ELR (cell line): ENCODE measurements at regions not wholly inside any gene's neighbourhood (a gene's known extent, or its start where the extent isn't known, plus 50 kb on each side); places are given as distances from the start of the nearest gene placed in this dataset.
"Not testable (repeated sequence)": the region's sequence is repeated elsewhere in the genome, so short reads cannot be mapped to it uniquely, and the experiment has no call there.

Source experiments
- DNase-seq: peaks from one replicate; pipeline ENCODE4 v3.0.0-alpha.2; 2015; ENCODE audit warnings: low read depth

DNA sequence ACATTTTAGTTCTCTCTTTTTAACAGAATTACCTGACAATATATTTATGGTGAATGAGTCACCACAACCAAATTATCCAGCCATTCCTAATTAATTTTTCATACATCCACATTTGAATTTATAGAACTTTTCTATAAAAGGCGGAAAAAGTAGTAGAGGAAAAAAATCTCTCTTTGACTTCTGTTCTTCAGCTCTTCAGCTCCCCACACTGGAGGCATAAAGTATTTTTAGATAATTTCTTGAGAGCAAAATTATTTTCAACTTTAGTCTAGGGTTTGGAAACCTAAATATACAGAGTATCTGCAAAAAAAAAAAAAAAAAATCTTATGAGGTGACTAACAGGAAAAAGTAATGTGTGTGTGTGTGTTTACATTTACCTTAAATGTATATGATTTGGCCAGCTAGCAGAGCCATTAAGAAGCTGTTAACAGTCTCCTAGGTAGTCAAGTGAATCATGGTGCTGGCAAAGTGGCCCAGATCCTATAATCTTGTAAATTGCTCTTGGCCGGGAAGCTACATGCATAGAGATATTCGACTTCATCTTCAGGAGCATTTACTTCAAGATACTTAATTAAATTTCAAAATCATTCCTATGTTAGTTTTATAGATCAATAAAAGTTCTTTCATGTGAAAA, 383.1 kb upstream of the STEAP1 start:
- DNase-seq = no peak

DNA sequence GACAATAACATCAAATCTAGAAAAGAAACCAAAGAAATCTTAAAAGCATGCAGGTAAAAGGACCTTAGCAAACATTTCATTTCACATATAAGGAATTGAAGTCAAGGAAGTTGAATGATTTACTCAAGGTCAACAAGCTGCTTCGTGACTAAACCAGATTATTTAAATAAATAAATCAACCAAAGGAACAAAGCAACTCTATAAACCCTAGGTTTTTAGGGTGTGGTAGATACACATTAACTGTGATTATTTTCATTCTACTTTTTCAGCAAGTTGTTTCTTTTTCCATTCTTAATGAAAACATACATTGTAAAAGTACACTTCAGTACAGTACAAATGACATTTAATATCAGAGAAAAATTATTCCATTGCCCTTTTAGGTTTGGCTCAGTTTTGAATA, 382.0 kb upstream of the STEAP1 start:
- no peak for DNase-seq

DNA sequence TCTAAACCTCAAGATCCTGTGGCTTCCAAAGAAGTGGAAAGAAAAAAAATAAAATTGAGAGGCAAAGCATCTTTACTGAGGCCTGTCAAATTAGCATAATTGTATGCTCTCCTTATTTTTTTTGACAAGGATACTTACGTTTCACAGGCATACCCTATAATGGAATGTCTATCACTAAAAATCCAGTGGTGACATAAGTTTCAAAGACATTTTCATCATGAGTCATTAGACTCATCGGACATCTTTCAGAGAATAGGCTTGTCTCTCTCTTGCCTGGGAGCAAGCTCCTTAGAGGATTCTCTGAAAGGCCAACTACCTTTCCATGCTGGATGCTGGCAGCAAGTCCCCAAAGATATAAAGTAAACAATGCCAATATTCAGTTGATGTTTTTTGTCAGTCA, 380.7 kb upstream of the STEAP1 start:
- DNase-seq = no peak

DNA sequence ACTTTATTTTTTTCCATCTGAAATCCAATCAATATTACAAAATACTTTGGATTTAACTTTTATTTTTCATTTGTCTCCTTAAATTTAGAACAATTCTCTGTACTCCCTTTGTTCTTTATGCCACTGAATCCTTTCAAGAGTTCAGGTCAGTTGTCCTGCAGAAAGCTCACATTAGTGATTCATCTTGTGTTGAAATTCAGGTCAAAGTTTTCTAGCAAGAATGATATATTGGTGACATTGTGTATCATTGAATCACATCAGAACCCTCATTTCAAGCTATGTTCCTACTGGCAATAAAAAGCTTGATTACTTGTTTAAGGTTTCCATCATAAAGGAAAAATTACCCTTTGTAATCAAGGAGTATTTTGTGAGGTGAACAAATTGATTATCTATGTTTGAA, 378.8 kb upstream of the STEAP1 start:
- no peak for DNase-seq

- no peak for DNase-seq
These were observed 377.3 kb upstream of the STEAP1 start for GRCh38 chr7:89776980-89777379.

GRCh38 chr7:89777499-89777898, 376.8 kb upstream of the STEAP1 start:
- no peak for DNase-seq

- no peak for DNase-seq
These were observed 374.0 kb upstream of the STEAP1 start for GRCh38 chr7:89780291-89780690.

DNA sequence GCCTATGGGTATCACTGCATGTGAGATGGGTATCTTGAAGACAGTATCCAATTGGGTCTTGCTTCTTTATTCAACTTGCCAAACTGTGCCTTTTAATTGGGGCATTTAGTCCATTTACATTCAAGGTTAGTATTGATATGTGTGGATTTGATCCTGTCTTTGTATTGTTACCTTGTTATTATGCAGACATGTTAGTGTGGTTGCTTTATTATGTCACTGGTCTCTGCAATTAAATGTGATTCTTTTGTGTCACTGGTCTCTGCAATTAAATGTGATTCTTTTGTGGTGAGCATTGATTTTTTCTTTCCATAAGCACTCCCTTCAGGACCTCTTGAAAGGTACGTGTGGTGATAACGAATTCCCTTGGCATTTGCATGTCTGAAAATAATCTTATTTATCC, 357.8 kb upstream of the STEAP1 start:
- no peak for DNase-seq

- DNase-seq = no peak
These were observed 356.2 kb upstream of the STEAP1 start for GRCh38 chr7:89797965-89798598.

DNA sequence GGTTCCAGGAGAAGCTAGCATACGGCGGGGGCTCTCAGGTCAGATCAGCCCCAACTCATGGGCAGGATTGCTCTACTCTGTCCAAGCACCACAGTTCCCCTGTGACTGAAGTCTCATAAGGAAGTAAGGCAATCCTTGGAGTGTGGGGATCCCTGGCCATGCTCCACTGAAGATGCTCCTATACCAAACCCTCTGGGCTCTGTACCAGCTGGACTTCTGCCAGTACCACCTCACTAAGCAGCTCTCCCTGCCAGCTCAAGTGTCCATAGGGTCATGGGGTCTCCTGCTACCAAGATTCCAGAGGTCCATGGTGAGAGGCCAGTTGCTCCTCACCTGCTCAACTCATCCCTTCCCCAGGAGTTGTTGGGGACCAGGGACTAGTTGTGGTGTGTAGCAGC, 355.7 kb upstream of the STEAP1 start:
- no peak for DNase-seq

GRCh38 chr7:89800761-89801160, 353.5 kb upstream of the STEAP1 start:
- DNase-seq = no peak

DNA sequence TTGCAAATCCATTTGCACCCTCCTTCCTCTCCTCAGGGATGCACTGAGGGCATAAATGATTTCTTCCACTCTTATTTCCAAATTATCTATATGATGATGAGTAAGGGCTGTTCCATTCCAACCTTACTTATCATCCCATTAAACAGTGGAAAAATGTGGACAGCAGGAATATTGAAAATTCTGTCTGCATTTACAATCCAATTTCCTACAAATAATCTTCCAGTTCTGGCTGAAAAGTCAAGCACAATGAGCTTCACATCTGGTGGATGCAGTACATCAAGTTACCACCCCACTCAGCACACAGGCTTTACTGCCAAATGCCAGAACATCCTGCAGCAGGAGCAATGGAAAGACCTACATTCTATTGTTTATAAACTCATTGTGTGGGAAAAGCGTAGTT, 345.0 kb upstream of the STEAP1 start:
- no peak for DNase-seq

DNA sequence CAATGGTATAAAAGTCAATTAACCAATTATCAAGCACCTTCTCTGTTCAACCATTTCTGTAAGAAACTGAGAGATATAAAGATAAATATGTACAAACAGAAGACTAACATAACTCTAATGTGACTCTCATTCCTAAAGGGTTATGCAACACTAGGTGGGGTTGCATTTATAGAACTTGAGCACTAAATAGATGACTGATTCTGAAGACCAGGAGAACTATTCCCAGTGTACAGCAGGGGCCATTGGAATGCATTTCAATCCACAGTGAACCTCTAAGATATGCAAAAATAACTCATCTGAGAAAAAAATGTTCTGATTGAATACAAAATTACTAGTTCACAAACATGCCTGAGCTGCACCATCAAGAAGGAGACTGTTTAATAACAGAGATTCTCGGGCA, 341.2 kb upstream of the STEAP1 start:
- DNase-seq = no peak

DNA sequence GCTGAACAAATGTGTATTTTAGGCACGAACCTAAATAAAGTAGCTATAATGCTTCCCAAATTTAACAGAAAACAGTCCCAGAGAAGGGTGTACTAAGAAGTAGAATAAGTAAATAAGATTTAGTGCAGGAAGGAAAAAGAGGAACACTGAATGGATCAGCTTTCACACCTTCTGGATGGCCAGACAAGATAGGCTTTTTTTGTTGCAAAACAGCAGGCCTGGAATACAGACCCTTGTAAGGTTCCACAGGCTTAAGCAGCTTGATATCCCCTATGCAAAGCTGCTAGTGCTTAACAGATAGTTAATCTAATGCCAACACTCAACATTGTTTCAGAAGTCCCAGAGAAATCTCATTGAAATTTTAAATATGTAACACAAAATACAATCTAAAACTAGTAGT, 328.1 kb upstream of the STEAP1 start:
- no peak for DNase-seq

GRCh38 chr7:89826557-89826956, 327.7 kb upstream of the STEAP1 start:
- DNase-seq = no peak

DNA sequence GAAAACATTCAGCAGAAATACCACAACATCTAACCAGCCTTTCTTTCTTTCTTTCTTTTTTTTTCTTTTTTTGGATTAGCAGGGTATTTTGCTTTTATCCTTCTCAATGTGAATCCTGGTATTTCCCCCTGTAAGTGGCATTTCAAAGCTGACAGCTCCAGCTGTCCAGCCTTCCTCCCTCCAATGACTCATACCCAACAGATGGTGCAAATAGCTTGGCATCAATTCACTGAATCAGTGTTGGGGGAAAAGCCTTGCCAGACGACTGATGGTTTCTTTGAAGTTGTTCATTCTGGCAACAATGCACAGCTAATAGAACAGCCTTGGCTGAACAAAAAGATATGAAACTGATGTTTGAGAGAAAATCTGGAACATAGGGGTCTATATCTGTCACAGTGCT, 316.8 kb upstream of the STEAP1 start:
- no peak for DNase-seq

- no peak for DNase-seq
These were observed 314.9 kb upstream of the STEAP1 start for GRCh38 chr7:89839329-89839728.

GRCh38 chr7:89845952-89846351, 308.3 kb upstream of the STEAP1 start:
- no peak for DNase-seq

DNA sequence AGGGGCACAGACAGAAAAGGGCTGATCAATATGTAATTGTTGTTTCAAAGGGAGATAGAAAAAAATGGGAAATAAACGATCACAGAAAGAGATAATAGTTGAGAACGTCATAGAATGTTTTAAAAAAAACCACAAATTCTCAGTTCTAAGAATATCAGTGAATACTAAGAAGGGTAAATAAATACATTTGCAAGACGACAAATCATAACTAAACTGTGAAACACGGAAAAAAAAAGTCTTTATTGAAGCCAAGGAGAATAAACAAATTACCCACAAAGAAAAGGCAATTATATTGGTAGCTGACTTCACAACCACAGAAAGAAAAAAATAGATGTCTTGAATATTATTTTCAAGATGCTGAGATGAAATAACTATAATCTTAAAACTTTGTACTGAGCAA, 305.2 kb upstream of the STEAP1 start:
- no peak for DNase-seq

GRCh38 chr7:89857053-89857452, 297.2 kb upstream of the STEAP1 start:
- DNase-seq = not testable (repeated sequence)

- DNase-seq = no peak
These were observed 296.5 kb upstream of the STEAP1 start for GRCh38 chr7:89857767-89858166.

DNA sequence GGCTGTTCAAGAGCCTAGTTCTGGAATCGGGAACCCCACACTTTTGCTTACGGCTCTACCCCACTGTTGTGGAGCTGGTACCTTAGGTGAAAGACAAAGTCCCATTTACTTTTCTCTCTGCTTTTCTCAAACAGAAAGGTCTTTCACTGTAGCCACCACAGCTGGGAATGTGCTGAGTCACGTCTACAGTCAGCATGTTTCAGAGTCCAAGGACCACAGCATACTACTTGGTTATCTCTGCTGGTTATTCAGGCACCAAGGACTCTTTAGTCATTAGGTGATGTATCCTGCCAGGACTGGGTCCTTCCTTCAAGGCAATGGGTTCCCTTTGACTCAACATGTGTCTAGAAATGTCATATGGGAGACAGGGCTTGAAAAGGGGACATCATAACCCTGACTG, 266.8 kb upstream of the STEAP1 start:
- DNase-seq = no peak

DNA sequence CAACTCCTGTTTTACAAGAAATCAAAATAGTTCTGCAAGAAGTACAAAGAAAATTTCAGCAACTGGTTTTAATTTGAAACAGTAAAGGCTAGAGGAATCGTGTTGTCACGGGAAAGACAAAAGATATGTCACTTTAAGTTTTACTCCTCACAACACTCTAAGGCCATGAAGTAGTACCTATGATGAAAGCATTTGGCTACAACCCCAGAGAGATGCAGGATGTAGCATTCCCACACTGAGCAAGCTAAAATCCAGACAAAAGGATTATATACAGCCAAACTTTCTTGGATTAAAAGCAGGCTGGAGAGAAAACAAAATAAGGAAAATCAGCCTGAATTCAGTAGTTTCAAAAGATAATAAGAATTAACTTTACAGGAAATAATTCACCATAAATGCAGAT, 245.5 kb upstream of the STEAP1 start:
- DNase-seq = no peak

GRCh38 chr7:89914711-89915110, 239.6 kb upstream of the STEAP1 start:
- no peak for DNase-seq
